ENCODE measurements at regions not wholly inside any gene's neighbourhood (a gene's known extent, or its start where the extent isn't known, plus 50 kb on each side); places are given as distances from the start of the nearest gene placed in this dataset.

- no peaks in the 10 kb centered on the region for H3K4me1 Mint-ChIP-seq (ENCODE audit: low read depth)
- H3K4me3 Mint-ChIP-seq = no peak overlapping the region
- no peak overlapping the region for H3K27ac Mint-ChIP-seq
- TF ChIP-seq CTCF (IDR thresholded peaks at IDR 0.05) = no peak
- peaks cover 58% of the 10 kb centered on the region for H3K9me3 Mint-ChIP-seq
- no peaks in the 10 kb centered on the region for H3K27me3 Mint-ChIP-seq (ENCODE audit: insufficient read depth)
- H3K36me3 Mint-ChIP-seq (ENCODE audit: low read depth) = no peaks in the 10 kb centered on the region
- no peak for DNase-seq
These were observed 1225.6 kb downstream of the VRK1 start for GRCh38 chr14:98022541-98023520.

- Mint-ChIP-seq H3K4me1 (ENCODE audit: low read depth) (no peaks in the 10 kb centered on the region), H3K4me3 (no peak overlapping the region), H3K27ac (no peak overlapping the region), H3K36me3 (ENCODE audit: low read depth) (peaks cover 3% of the 10 kb centered on the region; the same call in 1 of the 2 replicates), H3K27me3 (ENCODE audit: insufficient read depth) (no peaks in the 10 kb centered on the region), H3K9me3 (peaks cover 70% of the 10 kb centered on the region)
- DNase-seq = no peak
- TF ChIP-seq CTCF (IDR thresholded peaks at IDR 0.05) = no peak
These were observed 1231.0 kb downstream of the VRK1 start for GRCh38 chr14:98028162-98028561.

- no peak for DNase-seq
- H3K4me1 Mint-ChIP-seq (ENCODE audit: low read depth) = no peaks in the 10 kb centered on the region
- H3K36me3 Mint-ChIP-seq (ENCODE audit: low read depth) = no peaks in the 10 kb centered on the region
- H3K27me3 Mint-ChIP-seq (ENCODE audit: insufficient read depth) = no peaks in the 10 kb centered on the region
- no peak overlapping the region for H3K27ac Mint-ChIP-seq
- no peak overlapping the region for H3K4me3 Mint-ChIP-seq
- H3K9me3 Mint-ChIP-seq = peaks cover 84% of the 10 kb centered on the region
- TF ChIP-seq CTCF (IDR thresholded peaks at IDR 0.05) = no peak
These were observed 1236.6 kb downstream of the BCL11B start for GRCh38 chr14:98035396-98035795.

- peaks cover 72% of the 10 kb centered on the region for H3K9me3 Mint-ChIP-seq
- TF ChIP-seq CTCF (IDR thresholded peaks at IDR 0.05) = no peak
- DNase-seq = no peak
- H3K4me3 Mint-ChIP-seq = no peak overlapping the region
- no peaks in the 10 kb centered on the region for H3K36me3 Mint-ChIP-seq (ENCODE audit: low read depth)
- H3K27me3 Mint-ChIP-seq (ENCODE audit: insufficient read depth) = no peaks in the 10 kb centered on the region
- no peak overlapping the region for H3K27ac Mint-ChIP-seq
- no peaks in the 10 kb centered on the region for H3K4me1 Mint-ChIP-seq (ENCODE audit: low read depth)
These were observed 1234.2 kb downstream of the BCL11B start for GRCh38 chr14:98037831-98038230.

- no peak for DNase-seq
- Mint-ChIP-seq H3K4me1 (ENCODE audit: low read depth) (no peaks in the 10 kb centered on the region), H3K27ac (no peak overlapping the region)
These were observed 1215.1 kb downstream of the BCL11B start for GRCh38 chr14:98056946-98057345.

More at GRCh38 chr14:98056946-98057345, 1215.1 kb downstream of the BCL11B start:
- no peak for TF ChIP-seq CTCF (IDR thresholded peaks at IDR 0.05)
- H3K36me3 Mint-ChIP-seq (ENCODE audit: low read depth) = 0 out of 2 replicates have a peak, but pooled peaks cover 5% of the 10 kb centered on the region
- peaks cover 60% of the 10 kb centered on the region for H3K9me3 Mint-ChIP-seq
- H3K27me3 Mint-ChIP-seq (ENCODE audit: insufficient read depth) = peaks cover 3% of the 10 kb centered on the region
- H3K4me3 Mint-ChIP-seq = no peak overlapping the region
